Epithelial cell of proximal tubule (primary cell): ENCODE measurements at regions not wholly inside any gene's neighbourhood (a gene's known extent, or its start where the extent isn't known, plus 50 kb on each side); places are given as distances from the start of the nearest gene placed in this dataset.
"Not testable (repeated sequence)": the region's sequence is repeated elsewhere in the genome, so short reads cannot be mapped to it uniquely, and the experiment has no call there.

ENCODE experiments used
- DNase-seq: peaks from one replicate; pipeline ENCODE4 v3.0.0-alpha.2; 2011; ENCODE audit warnings: low read depth
- H3K4me3 ChIP-seq: 2 replicates; pipeline ENCODE4 v1.5.1; 2011; ENCODE audit warnings: low read depth, mild to moderate bottlenecking, low read length
- CTCF ChIP-seq: conservative IDR thresholded peaks from 2 replicates; pipeline ENCODE4 v1.5.1; 2012; ENCODE audit warnings: low read depth, mild to moderate bottlenecking, low read length

DNA sequence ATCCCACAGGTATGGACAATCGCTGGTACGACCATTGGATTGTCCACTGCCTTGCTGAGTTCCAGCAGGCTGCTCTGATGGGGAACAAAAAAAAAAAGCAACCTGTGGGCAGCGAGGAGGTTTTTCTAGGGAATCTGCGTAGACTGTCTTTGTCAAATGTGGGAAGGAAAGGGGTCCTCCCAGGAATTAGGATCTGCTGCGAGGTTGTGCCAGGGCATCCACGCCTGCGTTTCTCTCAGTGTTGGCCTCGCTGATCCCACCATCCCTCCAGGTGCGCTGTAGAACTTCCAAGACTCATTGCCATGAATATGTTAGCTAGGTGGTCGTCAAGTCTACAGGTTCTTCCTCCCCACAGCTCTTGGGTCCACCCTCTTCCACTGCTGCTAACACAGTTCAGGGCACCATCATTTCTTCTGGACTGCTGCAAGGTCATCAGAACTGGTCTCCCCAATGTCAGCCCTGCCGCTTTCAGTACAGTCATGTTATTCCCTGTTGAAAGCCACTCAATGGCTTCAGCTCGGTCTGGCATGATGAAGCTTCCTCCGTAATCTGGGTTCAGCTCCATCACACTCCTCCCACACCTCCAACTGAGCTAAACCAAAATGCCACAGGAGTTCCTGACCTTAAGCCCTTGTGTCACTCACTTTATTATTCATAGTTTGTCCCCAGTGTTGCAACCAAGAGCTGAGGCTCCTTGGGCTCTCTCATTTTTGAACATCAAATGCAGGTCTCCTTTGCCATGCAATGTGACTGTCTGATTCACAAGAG, 79.5 kb upstream of the DMRT1 start:
- no peak for TF ChIP-seq CTCF
- no peak overlapping the region for H3K4me3 ChIP-seq
- DNase-seq: no peak

DNA sequence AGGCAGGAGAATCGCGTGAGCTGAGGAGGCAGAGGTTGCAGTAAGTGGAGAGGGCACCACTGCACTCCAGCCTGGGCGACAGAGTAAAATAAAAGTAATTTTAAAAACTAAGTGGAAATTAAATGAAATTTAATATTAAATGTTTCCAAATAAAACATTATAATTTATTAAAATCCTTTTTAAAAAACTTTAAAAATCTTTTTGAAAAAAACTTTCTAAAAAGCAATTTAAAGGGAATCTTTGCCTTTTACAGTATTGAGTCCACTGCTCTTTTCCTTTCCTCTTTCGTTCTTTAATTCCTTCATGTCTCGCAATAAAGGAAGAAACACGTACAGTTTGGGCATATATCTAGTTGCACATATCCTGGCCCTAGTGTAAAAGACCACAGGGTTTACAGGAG, 77.8 kb upstream of the DMRT1 start:
- DNase-seq: no peak
- peak overlapping the region; percentile 31 for H3K4me3 ChIP-seq
- no peak for TF ChIP-seq CTCF

DNA sequence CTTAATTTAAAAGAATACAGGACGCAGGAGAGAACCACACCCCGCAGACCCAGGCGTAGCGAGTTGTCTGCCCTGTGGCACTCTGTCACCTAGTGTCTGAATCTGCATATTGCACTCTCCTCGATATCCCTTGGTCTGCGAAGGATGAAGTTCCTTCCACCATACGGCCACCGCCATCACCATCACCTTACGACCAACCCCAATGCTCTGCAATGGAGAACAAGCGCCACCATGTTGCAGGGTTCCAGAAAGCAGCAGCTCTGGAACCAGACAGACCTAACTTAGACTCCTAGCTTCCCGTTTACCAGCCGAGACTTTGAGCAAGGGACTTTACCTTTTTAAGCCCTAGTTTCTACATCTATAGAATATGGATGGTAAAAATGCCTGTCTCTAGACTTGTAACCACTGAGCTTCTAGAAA, 77.4 kb upstream of the DMRT1 start:
- peak overlapping the region; percentile 31 for H3K4me3 ChIP-seq
- peak; percentile 82 for TF ChIP-seq CTCF
- DNase-seq: no peak

DNA sequence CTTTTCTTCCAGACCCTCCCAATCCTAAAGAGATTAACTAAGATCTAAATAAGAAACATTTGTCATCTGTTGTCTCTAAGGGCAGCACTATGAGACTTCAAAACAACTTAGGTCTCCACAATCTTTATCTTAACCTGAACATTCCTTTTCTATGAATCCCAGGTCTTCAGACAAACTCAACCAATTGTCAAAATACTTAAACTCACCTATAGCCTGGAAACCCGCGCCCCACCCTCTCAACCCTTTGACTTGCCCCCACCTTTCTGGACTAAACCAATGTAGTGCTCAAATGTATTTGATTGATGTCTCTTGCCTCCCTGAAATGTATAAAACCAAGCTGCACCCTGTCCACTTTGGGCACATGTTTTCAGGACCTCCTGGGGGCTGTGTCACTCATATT, 76.5 kb upstream of the DMRT1 start:
- no peak for DNase-seq
- TF ChIP-seq CTCF: no peak
- H3K4me3 ChIP-seq: no peak overlapping the region

DNA sequence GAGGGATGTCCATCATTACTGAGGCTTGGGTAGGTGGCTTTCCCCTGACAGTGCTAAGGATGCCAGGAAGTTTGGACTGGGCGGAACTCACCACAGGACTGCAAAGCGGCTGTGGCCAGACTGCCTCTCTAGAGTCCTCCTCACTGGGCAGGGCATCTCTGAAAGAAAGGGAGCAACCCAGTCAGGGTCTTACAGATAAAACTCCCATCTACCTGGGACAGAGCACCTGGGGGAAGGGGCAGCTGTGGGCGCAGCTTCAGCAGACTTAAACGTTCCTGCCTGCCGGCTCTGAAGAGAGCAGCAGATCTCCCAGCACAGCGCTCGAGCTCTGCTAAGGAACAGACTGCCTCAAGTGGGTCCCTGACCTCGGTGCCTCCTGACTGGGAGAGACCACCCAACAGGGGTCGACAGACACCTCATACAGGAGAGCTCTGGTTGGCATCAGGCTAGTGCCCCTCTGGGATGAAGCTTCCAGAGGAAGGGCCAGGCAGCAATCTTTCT, 74.4 kb upstream of the DMRT1 start:
- not testable (repeated sequence) for H3K4me3 ChIP-seq, DNase-seq

- H3K4me3 ChIP-seq: no peak overlapping the region
- TF ChIP-seq CTCF: no peak
- DNase-seq: no peak
These were observed 65.4 kb upstream of the DMRT1 start for GRCh38 chr9:776086-776485.

DNA sequence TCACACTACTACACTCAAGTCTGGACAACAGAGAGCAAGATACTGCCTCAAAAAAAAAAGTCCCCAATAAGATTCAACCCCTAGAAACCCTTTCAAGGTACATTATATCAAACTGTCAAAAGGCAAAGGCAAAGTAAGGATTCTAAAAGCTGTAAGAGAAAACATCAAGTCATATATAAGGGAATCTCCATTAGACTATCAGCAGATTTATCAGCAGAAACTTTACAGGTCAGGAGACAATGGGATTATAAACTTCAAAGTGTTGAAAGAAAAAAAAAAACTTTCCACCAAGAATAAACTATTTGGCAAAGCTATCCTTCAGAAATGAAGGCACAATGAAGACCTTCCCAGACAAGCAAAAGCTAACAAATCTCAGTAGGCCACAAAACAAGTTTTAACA, 63.5 kb upstream of the DMRT1 start:
- H3K4me3 ChIP-seq: no peak overlapping the region
- no peak for DNase-seq
- TF ChIP-seq CTCF: no peak
